ENCODE measurements at regions not wholly inside any gene's neighbourhood (a gene's known extent, or its start where the extent isn't known, plus 50 kb on each side); places are given as distances from the start of the nearest gene placed in this dataset.
"Not testable (repeated sequence)": the region's sequence is repeated elsewhere in the genome, so short reads cannot be mapped to it uniquely, and the experiment has no call there.

DNA sequence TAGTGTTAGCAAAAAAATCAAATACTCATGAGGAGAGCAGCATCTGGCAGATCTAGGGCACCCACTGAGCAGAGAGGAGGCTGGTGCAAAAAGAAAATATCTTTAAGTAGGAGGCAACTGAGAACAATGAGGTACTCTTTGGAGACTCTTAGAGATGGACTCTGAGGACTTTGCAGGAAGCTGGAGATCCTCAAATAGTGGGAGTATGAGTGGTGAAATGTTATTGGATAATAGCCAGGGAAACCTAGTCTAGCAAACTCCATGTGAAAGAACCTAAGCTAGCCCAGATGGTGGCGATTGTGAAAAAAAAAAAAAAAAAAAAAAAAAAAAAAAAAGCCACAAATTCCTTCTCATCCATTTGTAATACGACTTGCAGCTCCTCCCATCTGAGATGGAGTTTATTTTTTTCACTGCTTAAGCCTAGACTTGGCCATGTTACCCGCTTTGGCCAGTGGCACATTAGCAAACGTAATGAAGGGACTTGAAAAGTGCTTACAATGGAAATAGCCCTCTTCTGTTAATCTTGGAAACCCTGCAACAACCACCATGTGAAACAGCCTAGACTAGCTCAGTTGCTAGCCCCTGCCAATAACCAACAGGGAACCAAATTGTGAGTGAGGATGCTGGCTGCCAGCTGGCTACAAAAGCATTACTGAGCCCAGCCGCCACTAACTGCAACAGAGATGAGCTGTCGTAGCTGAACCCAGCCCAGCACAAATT lies 476.2 kb downstream of the KLF12 start:
- H3K4me1 ChIP-seq = no peaks in the 10 kb centered on the region
- intact Hi-C loops (cut with DNase I) = no loop called here
- DNase-seq (ENCODE audit: extremely low spot score) = no peak
- no peak overlapping the region for H3K27ac ChIP-seq (replicated peaks in 1 of 4)
- 48% methylated on average over 6 of the region's 6 CpGs for WGBS
- H3K27me3 ChIP-seq = no peaks in the 10 kb centered on the region
- no peaks in the 10 kb centered on the region for H3K36me3 ChIP-seq
- H3K9me3 ChIP-seq = no peaks in the 10 kb centered on the region
- H3K4me3 ChIP-seq = no peak overlapping the region
- TF ChIP-seq POLR2AphosphoS5 (IDR thresholded peaks at IDR 0.05) (no peak), EP300 (IDR thresholded peaks at IDR 0.05) (no peak), POLR2A (IDR thresholded peaks at IDR 0.05; ENCODE audit: low read depth) (no peak)
- TF ChIP-seq, protein P1, sequence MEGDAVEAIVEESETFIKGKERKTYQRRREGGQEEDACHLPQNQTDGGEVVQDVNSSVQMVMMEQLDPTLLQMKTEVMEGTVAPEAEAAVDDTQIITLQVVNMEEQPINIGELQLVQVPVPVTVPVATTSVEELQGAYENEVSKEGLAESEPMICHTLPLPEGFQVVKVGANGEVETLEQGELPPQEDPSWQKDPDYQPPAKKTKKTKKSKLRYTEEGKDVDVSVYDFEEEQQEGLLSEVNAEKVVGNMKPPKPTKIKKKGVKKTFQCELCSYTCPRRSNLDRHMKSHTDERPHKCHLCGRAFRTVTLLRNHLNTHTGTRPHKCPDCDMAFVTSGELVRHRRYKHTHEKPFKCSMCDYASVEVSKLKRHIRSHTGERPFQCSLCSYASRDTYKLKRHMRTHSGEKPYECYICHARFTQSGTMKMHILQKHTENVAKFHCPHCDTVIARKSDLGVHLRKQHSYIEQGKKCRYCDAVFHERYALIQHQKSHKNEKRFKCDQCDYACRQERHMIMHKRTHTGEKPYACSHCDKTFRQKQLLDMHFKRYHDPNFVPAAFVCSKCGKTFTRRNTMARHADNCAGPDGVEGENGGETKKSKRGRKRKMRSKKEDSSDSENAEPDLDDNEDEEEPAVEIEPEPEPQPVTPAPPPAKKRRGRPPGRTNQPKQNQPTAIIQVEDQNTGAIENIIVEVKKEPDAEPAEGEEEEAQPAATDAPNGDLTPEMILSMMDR (IDR thresholded peaks at IDR 0.05) = no peak

DNA sequence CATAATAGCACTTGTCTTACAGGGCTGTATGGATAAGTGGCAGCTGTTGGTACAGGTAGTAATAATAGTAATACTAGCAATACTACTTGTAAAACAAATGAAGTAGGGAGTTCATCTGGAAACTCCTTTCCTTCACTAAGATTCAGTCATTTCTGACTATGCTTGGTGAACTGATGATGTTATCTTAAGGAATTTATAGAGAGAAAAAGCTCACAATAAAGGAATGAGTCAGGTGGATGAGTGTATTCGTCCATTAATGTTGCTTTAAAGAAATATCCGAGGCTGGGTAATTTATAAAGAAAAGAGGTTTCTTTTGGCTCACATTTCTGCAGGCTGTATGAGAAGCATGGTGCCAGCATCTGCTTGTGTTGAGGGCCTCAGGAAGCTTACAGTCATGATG lies 477.3 kb downstream of the KLF12 start:
- Histone ChIP-seq H3K9me3 (no peaks in the 10 kb centered on the region), H3K4me1 (no peaks in the 10 kb centered on the region), H3K27me3 (no peaks in the 10 kb centered on the region), H3K4me3 (no peak overlapping the region), H3K36me3 (no peaks in the 10 kb centered on the region), H3K27ac (replicated peaks in 1 of 4) (no peak overlapping the region)
- no peak for DNase-seq (ENCODE audit: extremely low spot score)
- no peak for TF ChIP-seq POLR2AphosphoS5 (IDR thresholded peaks at IDR 0.05)
- TF ChIP-seq, protein P1 (IDR thresholded peaks at IDR 0.05) = no peak
- no peak for TF ChIP-seq POLR2A (IDR thresholded peaks at IDR 0.05; ENCODE audit: low read depth)
- no peak for TF ChIP-seq EP300 (IDR thresholded peaks at IDR 0.05)
- WGBS = 80% methylated on average over 2 of the region's 2 CpGs
- intact Hi-C loops (cut with DNase I) = no loop called here

DNA sequence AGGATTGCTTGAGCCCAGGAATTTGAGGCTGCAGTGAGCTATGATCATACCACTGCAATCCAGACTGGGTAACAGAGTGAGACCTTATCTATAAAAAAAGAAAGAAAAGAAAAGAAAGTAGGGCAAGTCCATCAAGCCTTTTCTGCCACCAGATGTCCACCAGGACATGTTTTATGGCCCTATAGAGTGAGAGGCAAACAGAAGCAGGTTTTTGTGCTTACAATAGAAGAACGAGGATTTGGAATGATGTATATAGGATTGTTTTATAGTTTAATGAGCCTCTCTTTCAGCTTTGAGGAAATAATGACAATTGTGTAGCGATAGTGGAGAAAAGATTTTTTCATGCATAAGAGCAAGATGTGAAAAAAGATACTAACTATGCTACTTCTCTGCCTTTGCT lies 480.5 kb downstream of the KLF12 start:
- no peaks in the 10 kb centered on the region for H3K4me1 ChIP-seq
- H3K27me3 ChIP-seq = no peaks in the 10 kb centered on the region
- no peaks in the 10 kb centered on the region for H3K9me3 ChIP-seq
- WGBS = 77% methylated on average over 2 of the region's 2 CpGs
- no peak for DNase-seq (ENCODE audit: extremely low spot score)
- no peak overlapping the region for H3K4me3 ChIP-seq
- H3K36me3 ChIP-seq = no peaks in the 10 kb centered on the region
- TF ChIP-seq, protein P1 (IDR thresholded peaks at IDR 0.05) = no peak
- no peak for TF ChIP-seq POLR2AphosphoS5 (IDR thresholded peaks at IDR 0.05)
- TF ChIP-seq POLR2A (IDR thresholded peaks at IDR 0.05; ENCODE audit: low read depth) = no peak
- no peak for TF ChIP-seq EP300 (IDR thresholded peaks at IDR 0.05)
- intact Hi-C loops (cut with DNase I) = no loop called here
- H3K27ac ChIP-seq (replicated peaks in 1 of 4) = no peak overlapping the region

DNA sequence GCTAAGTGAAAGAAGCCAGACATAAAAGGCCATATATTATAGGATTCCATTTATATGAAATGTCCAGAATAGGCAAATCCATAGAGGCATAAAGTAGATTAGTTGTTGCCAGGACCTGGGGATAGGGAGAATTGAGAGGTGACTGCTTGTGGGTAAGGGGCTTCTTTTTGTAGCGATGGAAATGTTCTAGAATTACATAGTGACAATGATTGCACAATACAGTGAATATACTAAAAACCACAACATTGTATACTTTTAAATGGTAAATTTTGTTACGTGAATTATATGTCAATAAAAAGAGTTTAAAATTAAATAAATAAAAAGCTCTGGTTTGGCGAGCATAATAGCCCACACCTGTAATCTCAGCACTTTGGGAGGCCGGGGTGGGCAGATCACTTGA lies 486.8 kb downstream of the KLF12 start:
- Histone ChIP-seq H3K4me3 (no peak overlapping the region), H3K9me3 (peaks cover 0 to 3% (median 0%) of the 10 kb centered on the region in 4 donors), H3K36me3 (no peaks in the 10 kb centered on the region), H3K4me1 (no peaks in the 10 kb centered on the region), H3K27me3 (no peaks in the 10 kb centered on the region), H3K27ac (replicated peaks in 1 of 4) (no peak overlapping the region)
- TF ChIP-seq POLR2A (IDR thresholded peaks at IDR 0.05; ENCODE audit: low read depth) (no peak), POLR2AphosphoS5 (IDR thresholded peaks at IDR 0.05) (no peak), EP300 (IDR thresholded peaks at IDR 0.05) (no peak)
- TF ChIP-seq, protein P1 (IDR thresholded peaks at IDR 0.05) = no peak
- no peak for DNase-seq (ENCODE audit: extremely low spot score)
- WGBS = 87% methylated on average over 4 of the region's 4 CpGs
- intact Hi-C loops (cut with DNase I) = no loop called here

DNA sequence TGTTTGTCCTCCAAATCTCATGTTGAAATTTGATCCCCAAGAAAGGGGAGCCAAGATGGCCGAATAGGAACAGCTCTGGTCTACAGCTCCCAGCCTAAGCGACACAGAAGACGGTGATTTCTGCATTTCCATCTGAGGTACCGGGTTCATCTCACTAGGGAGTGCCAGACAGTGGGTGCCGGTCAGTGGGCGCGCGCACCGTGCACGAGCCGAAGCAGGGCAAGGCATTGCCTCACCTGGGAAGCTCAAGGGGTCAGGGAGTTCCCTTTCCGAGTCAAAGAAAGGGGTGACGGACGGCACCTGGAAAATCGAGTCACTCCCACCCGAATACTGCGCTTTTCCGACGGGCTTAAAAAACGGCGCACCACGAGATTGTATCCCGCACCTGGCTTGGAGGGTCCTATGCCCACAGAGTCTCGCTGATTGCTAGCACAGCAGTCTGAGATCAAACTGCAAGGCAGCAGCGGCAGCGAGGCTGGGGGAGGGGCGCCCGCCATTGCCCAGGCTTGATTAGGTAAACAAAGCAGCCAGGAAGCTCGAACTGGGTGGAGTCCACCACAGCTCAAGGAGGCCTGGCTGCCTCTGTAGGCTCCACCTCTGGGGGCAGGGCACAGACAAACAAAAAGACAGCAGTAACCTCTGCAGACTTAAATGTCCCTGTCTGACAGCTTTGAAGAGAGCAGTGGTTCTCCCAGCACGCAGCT lies 493.6 kb downstream of the KLF12 start:
- H3K27ac ChIP-seq (replicated peaks in 1 of 4); intact Hi-C loops (cut with DNase I); DNase-seq (ENCODE audit: extremely low spot score); H3K4me1 ChIP-seq; H3K4me3 ChIP-seq; H3K36me3 ChIP-seq; H3K27me3 ChIP-seq; H3K9me3 ChIP-seq: not testable (repeated sequence)
- WGBS = 87% methylated on average over 29 of the region's 30 CpGs

All from esophagus muscularis mucosa (tissue), 4 donors.